Liver (tissue), 3 donors: ENCODE measurements at regions not wholly inside any gene's neighbourhood (a gene's known extent, or its start where the extent isn't known, plus 50 kb on each side); places are given as distances from the start of the nearest gene placed in this dataset.

Experiments used
- JUND ChIP-seq, 2 donors: IDR thresholded peaks; 2 replicates each; pipeline ENCODE4 v1.6.1; 2016; ENCODE audit warnings: antibody characterized with exemption in 2 of 2
- SP1 ChIP-seq: IDR thresholded peaks from 2 replicates; pipeline ENCODE4 v1.6.1; 2018; ENCODE audit warnings: antibody characterized with exemption, mild to moderate bottlenecking
- TF ChIP-seq, protein P1 (sequence below): fragments of 150-350 bp; IDR thresholded peaks from 2 replicates; pipeline ENCODE4 v1.5.1; 2017; ENCODE audit warnings: improper control_type of control experiment, low read depth, low read length; ENCODE audit not compliant: missing input control
- TF ChIP-seq, protein P2 (sequence below): IDR thresholded peaks from 2 replicates; pipeline ENCODE4 v1.6.1; 2016; ENCODE audit warnings: antibody characterized with exemption
- TF ChIP-seq, protein P3 (sequence below): IDR thresholded peaks from 2 replicates; pipeline ENCODE4 v1.6.1; 2016; ENCODE audit warnings: antibody characterized with exemption, mild to moderate bottlenecking
- TF ChIP-seq, protein P4 (sequence below): IDR thresholded peaks from 2 replicates; pipeline ENCODE4 v1.6.1; 2016; ENCODE audit warnings: antibody characterized with exemption
- donor health status: healthy.
- donor health status: healthy.

DNA sequence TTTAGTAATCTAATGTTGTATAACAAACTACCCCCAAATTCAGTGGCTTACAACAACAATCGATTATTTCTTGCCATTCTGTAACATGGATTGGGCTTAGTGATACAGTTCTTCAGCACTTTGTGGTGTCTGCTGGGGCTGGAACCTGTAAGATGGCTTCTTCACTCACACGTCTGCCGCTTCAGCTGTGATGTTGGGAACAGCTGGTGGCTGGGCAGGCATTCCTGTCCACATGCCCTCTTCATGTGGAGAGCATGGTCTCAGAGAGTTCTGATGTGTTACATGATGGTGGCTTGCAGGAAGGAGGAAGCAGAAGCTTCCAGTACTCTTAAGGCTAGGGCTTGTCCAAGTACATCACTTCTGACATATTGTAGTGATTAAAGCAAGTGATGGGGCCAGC, 276.9 kb downstream of the PTBP2 start:
- TF ChIP-seq SP1 (no peak), JUND (IDR thresholded peaks at IDR 0.05) (no peak)
- TF ChIP-seq, protein P1, sequence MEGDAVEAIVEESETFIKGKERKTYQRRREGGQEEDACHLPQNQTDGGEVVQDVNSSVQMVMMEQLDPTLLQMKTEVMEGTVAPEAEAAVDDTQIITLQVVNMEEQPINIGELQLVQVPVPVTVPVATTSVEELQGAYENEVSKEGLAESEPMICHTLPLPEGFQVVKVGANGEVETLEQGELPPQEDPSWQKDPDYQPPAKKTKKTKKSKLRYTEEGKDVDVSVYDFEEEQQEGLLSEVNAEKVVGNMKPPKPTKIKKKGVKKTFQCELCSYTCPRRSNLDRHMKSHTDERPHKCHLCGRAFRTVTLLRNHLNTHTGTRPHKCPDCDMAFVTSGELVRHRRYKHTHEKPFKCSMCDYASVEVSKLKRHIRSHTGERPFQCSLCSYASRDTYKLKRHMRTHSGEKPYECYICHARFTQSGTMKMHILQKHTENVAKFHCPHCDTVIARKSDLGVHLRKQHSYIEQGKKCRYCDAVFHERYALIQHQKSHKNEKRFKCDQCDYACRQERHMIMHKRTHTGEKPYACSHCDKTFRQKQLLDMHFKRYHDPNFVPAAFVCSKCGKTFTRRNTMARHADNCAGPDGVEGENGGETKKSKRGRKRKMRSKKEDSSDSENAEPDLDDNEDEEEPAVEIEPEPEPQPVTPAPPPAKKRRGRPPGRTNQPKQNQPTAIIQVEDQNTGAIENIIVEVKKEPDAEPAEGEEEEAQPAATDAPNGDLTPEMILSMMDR = no peak
- TF ChIP-seq, protein P2, sequence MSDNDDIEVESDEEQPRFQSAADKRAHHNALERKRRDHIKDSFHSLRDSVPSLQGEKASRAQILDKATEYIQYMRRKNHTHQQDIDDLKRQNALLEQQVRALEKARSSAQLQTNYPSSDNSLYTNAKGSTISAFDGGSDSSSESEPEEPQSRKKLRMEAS = no peak
- TF ChIP-seq, protein P3, sequence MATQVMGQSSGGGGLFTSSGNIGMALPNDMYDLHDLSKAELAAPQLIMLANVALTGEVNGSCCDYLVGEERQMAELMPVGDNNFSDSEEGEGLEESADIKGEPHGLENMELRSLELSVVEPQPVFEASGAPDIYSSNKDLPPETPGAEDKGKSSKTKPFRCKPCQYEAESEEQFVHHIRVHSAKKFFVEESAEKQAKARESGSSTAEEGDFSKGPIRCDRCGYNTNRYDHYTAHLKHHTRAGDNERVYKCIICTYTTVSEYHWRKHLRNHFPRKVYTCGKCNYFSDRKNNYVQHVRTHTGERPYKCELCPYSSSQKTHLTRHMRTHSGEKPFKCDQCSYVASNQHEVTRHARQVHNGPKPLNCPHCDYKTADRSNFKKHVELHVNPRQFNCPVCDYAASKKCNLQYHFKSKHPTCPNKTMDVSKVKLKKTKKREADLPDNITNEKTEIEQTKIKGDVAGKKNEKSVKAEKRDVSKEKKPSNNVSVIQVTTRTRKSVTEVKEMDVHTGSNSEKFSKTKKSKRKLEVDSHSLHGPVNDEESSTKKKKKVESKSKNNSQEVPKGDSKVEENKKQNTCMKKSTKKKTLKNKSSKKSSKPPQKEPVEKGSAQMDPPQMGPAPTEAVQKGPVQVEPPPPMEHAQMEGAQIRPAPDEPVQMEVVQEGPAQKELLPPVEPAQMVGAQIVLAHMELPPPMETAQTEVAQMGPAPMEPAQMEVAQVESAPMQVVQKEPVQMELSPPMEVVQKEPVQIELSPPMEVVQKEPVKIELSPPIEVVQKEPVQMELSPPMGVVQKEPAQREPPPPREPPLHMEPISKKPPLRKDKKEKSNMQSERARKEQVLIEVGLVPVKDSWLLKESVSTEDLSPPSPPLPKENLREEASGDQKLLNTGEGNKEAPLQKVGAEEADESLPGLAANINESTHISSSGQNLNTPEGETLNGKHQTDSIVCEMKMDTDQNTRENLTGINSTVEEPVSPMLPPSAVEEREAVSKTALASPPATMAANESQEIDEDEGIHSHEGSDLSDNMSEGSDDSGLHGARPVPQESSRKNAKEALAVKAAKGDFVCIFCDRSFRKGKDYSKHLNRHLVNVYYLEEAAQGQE = no peak
- TF ChIP-seq, protein P4, sequence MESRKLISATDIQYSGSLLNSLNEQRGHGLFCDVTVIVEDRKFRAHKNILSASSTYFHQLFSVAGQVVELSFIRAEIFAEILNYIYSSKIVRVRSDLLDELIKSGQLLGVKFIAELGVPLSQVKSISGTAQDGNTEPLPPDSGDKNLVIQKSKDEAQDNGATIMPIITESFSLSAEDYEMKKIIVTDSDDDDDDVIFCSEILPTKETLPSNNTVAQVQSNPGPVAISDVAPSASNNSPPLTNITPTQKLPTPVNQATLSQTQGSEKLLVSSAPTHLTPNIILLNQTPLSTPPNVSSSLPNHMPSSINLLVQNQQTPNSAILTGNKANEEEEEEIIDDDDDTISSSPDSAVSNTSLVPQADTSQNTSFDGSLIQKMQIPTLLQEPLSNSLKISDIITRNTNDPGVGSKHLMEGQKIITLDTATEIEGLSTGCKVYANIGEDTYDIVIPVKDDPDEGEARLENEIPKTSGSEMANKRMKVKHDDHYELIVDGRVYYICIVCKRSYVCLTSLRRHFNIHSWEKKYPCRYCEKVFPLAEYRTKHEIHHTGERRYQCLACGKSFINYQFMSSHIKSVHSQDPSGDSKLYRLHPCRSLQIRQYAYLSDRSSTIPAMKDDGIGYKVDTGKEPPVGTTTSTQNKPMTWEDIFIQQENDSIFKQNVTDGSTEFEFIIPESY = no peak
